ENCODE measurements at regions not wholly inside any gene's neighbourhood (a gene's known extent, or its start where the extent isn't known, plus 50 kb on each side); places are given as distances from the start of the nearest gene placed in this dataset.

GRCh38 chr17:13410214-13410613 is 191.5 kb downstream of the HS3ST3A1 start:
- TF ChIP-seq, protein P1, sequence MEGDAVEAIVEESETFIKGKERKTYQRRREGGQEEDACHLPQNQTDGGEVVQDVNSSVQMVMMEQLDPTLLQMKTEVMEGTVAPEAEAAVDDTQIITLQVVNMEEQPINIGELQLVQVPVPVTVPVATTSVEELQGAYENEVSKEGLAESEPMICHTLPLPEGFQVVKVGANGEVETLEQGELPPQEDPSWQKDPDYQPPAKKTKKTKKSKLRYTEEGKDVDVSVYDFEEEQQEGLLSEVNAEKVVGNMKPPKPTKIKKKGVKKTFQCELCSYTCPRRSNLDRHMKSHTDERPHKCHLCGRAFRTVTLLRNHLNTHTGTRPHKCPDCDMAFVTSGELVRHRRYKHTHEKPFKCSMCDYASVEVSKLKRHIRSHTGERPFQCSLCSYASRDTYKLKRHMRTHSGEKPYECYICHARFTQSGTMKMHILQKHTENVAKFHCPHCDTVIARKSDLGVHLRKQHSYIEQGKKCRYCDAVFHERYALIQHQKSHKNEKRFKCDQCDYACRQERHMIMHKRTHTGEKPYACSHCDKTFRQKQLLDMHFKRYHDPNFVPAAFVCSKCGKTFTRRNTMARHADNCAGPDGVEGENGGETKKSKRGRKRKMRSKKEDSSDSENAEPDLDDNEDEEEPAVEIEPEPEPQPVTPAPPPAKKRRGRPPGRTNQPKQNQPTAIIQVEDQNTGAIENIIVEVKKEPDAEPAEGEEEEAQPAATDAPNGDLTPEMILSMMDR (IDR thresholded peaks at IDR 0.05; ENCODE audit: extremely low read depth in 1 of 2, insufficient read depth in 1 of 2, low read depth in 1 of 2, low read length in 2 of 2), result no peak
- no peak for TF ChIP-seq POLR2A (IDR thresholded peaks at IDR 0.05; ENCODE audit: low read depth, low read length)

All from endothelial cell of umbilical vein (primary cell).